SK-N-SH treated with all-trans-retinoic acid at 6 μM for 48 hours (cell line): ENCODE measurements at regions not wholly inside any gene's neighbourhood (a gene's known extent, or its start where the extent isn't known, plus 50 kb on each side); places are given as distances from the start of the nearest gene placed in this dataset.

ENCODE experiments used
- ARNTL ChIP-seq: fragments of 450-650 bp; formaldehyde crosslinking; IDR thresholded peaks from 2 replicates; pipeline ENCODE4 v1.5.0; 2020; ENCODE audit warnings: low read depth, mild to moderate bottlenecking, moderate library complexity, borderline replicate concordance
- CSDC2 ChIP-seq: fragments of 250-450 bp; sonication (Bioruptor Pico); IDR thresholded peaks from 2 replicates; pipeline ENCODE4 v1.5.0; 2020; ENCODE audit warnings: mild to moderate bottlenecking, moderate library complexity
- CSRNP3 ChIP-seq: fragments of 250-450 bp; sonication (Bioruptor Pico); IDR thresholded peaks from 2 replicates; pipeline ENCODE4 v1.5.1; 2021; ENCODE audit warnings: mild to moderate bottlenecking, moderate library complexity
- ESRRG ChIP-seq: fragments of 250-450 bp; sonication (Bioruptor Pico); IDR thresholded peaks from 2 replicates; pipeline ENCODE4 v1.6.1; 2021; ENCODE audit warnings: mild to moderate bottlenecking
- GLIS3 ChIP-seq: fragments of 250-450 bp; sonication (Bioruptor Pico); IDR thresholded peaks from 2 replicates; pipeline ENCODE4 v1.5.0; 2020; ENCODE audit warnings: mild to moderate bottlenecking, moderate library complexity
- ISL1 ChIP-seq: fragments of 250-450 bp; sonication (Bioruptor Pico); IDR thresholded peaks from 2 replicates; pipeline ENCODE4 v2.1.2; 2022; ENCODE audit warnings: mild to moderate bottlenecking, moderate library complexity
- OSR1 ChIP-seq: fragments of 250-450 bp; sonication (Bioruptor Pico); IDR thresholded peaks from 2 replicates; pipeline ENCODE4 v1.8.0; 2022; ENCODE audit warnings: moderate library complexity, mild to moderate bottlenecking, inconsistent platforms
- PATZ1 ChIP-seq: fragments of 250-450 bp; sonication (Bioruptor Pico); IDR thresholded peaks from 2 replicates; pipeline ENCODE4 v1.8.0; 2020; ENCODE audit warnings: mild to moderate bottlenecking, moderate library complexity, borderline replicate concordance
- POU6F1 ChIP-seq: fragments of 250-450 bp; sonication (Bioruptor Pico); IDR thresholded peaks from 2 replicates; pipeline ENCODE4 v1.8.0; 2021; ENCODE audit warnings: low read depth, mild to moderate bottlenecking, moderate library complexity, borderline replicate concordance
- RARB ChIP-seq: fragments of 250-450 bp; sonication (Bioruptor Pico); IDR thresholded peaks from 2 replicates; pipeline ENCODE4 v1.8.0; 2021; ENCODE audit warnings: mild to moderate bottlenecking, moderate library complexity
- SNAI2 ChIP-seq: fragments of 250-450 bp; sonication (Bioruptor Pico); IDR thresholded peaks from 2 replicates; pipeline ENCODE4 v1.5.0; 2020; ENCODE audit warnings: mild to moderate bottlenecking, moderate library complexity
- TCF4 ChIP-seq: fragments of 250-450 bp; sonication (Bioruptor Pico); IDR thresholded peaks from 2 replicates; pipeline ENCODE4 v1.8.0; 2021; ENCODE audit warnings: mild to moderate bottlenecking, moderate library complexity, borderline replicate concordance
- TSHZ2 ChIP-seq: fragments of 250-450 bp; sonication (Bioruptor Pico); IDR thresholded peaks from 2 replicates; pipeline ENCODE4 v1.5.0; 2020; ENCODE audit warnings: mild to moderate bottlenecking, moderate library complexity
- ZFP30 ChIP-seq: fragments of 450-650 bp; formaldehyde crosslinking; IDR thresholded peaks from 2 replicates; pipeline ENCODE4 v1.5.0; 2022; ENCODE audit warnings: mild to moderate bottlenecking, moderate library complexity

DNA sequence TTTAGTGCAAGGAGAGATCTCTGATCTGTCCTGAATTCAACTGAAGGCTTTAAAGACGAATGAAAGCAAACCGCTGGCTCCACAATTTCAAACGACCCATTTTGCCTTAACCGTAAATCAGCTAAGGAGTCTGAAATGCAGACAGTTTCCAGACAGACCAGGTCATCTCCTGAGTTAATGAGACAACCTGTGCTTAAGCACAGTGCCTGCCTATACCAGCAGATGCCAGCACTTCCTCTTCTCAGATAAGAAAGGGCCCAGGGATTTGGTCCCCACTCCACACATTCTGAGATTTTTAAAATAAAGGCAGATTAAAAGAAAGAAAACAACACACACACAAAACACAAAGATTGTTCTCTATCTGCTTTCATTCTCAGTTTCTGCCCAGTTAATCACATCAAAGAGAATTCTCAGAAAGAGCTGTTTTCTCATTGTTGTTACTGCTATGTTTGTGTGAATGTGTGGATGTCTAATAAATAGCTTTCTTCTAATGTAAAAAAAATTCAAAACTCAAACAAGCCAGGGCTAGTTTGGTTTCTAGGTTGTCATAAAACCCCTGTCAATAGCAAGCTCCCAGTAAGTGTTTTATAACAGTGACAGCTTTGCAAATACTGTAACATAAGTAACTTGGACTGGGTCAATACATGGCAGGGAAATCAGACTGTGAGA lies 157.7 kb upstream of the SLC24A2 start:
- TF ChIP-seq TCF4 (no peak), CSRNP3 (CRISPR knock-in tag) (no peak), ZFP30 (CRISPR knock-in tag) (no peak), ARNTL (CRISPR knock-in tag) (no peak), GLIS3 (CRISPR knock-in tag) (no peak), PATZ1 (no peak), POU6F1 (no peak), SNAI2 (CRISPR knock-in tag) (no peak), ISL1 (CRISPR knock-in tag) (no peak), OSR1 (CRISPR knock-in tag) (no peak), CSDC2 (CRISPR knock-in tag) (no peak), ESRRG (CRISPR knock-in tag) (no peak), RARB (CRISPR knock-in tag) (no peak), TSHZ2 (CRISPR knock-in tag) (no peak)
